Right lobe of liver (tissue), 4 donors: ENCODE measurements at regions not wholly inside any gene's neighbourhood (a gene's known extent, or its start where the extent isn't known, plus 50 kb on each side); places are given as distances from the start of the nearest gene placed in this dataset.

Source experiments
- CTCF ChIP-seq, 4 donors: fragments of 200-600 bp in 3 of 4; fragments of 450-650 bp in 1 of 4; IDR thresholded peaks; one replicate each; pipeline versions ENCODE4 v1.5.1 to v1.8.0; 2016 to 2022; ENCODE audit warnings: antibody characterized with exemption in 4 of 4, mild to moderate bottlenecking in 2 of 4
- POLR2A ChIP-seq: fragments of 450-650 bp; IDR thresholded peaks from one replicate; pipeline ENCODE4 v1.6.1; 2017; ENCODE audit warnings: antibody characterized with exemption, mild to moderate bottlenecking
- donor health status: DM: no; HTN: no; CAD: no.
- donor health status: DM: no; HTN: no; CAD: no.
- donor health status: DM: no; HTN: yes; CAD: no.

GRCh38 chr14:45947830-45948229, 694.8 kb upstream of the MIS18BP1 start:
- TF ChIP-seq CTCF (IDR thresholded peaks at IDR 0.05), result no peak
- TF ChIP-seq POLR2A, result no peak
